ENCODE measurements at regions not wholly inside any gene's neighbourhood (a gene's known extent, or its start where the extent isn't known, plus 50 kb on each side); places are given as distances from the start of the nearest gene placed in this dataset.

- no peak for TF ChIP-seq CTCF (IDR thresholded peaks at IDR 0.05)
- TF ChIP-seq POLR2A (IDR thresholded peaks at IDR 0.05): no peak
Observed at GRCh38 chr9:79353856-79354520, 217.8 kb upstream of the TLE4 start.
